GM21381 (cell line): ENCODE measurements at regions not wholly inside any gene's neighbourhood (a gene's known extent, or its start where the extent isn't known, plus 50 kb on each side); places are given as distances from the start of the nearest gene placed in this dataset.
"Not testable (repeated sequence)": the region's sequence is repeated elsewhere in the genome, so short reads cannot be mapped to it uniquely, and the experiment has no call there.

Experiments
- ATAC-seq: cut with Tn5 transposase; IDR thresholded peaks from one replicate; pipeline ENCODE4 v1.9.1; 2021; ENCODE audit warnings: mild to moderate bottlenecking, moderate library complexity; ENCODE audit not compliant: unreplicated experiment

DNA sequence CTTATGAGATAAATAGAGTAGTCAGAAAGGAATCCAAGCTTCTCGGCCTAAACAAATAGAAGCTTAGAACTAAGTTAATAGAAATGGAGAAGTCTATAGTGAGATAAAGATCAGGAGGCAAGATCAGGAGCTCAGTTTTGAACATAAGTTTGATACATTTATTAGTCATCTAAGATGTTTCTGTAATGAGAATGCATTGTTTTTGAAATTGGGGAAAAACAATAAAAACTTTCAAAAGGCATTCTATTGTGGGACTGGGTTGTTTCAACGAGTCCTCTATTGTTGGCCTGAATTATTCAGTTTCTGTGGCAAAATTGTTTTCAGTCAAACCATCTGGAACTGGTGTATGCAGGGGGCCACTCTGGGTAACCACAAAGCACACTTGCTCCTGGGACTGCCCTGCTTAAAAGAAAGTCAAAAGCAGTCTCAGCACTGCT lies 181.0 kb upstream of the CLINT1 start:
- ATAC-seq, result no peak

DNA sequence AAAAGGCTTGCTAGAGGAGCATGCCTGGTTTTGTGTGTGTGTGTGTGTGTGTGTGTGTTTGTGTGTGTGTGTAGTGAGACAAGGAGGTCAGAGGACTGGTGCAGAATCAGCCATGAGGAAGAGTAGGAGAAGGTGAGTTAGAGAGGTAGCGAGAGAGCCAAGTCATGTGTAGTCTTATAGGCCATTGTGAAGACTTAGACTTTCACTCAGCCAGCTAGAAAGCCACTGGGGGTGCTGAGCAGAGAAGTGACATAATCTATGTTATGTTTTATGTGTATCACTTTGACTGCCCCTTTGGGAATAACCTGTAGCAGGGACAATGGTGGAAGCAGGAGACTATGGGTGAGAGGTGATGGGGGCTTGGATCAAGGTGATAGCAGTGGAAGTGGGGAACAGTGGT lies 180.5 kb upstream of the CLINT1 start:
- no peak for ATAC-seq

DNA sequence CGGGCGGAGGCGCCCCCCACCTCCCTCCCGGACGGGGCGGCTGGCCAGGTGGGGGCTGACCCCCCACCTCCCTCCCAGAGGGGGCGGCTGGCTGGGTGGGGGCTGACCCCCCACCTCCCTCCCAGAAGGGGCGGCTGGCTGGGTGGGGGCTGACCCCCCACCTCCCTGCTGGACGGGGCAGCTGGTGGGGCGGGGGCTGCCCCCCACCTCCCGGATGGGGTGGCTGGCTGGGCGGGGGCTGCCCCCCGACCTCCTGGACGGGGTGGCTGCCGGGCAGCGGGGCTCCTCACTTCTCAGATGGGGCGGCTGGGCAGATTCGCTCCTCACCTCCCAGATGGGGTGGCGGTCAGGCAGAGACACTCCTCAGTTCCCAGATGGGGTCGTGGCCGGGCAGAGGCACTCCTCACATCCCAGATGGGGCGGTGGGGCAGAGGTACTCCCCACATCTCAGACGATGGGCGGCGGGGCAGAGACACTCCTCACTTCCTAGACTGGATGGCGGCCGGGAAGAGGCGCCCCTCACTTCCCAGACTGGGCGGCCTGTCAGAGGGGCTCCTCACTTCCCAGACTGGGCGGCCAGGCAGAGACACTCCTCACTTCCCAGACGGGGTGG lies 178.1 kb upstream of the CLINT1 start:
- ATAC-seq, result not testable (repeated sequence)

DNA sequence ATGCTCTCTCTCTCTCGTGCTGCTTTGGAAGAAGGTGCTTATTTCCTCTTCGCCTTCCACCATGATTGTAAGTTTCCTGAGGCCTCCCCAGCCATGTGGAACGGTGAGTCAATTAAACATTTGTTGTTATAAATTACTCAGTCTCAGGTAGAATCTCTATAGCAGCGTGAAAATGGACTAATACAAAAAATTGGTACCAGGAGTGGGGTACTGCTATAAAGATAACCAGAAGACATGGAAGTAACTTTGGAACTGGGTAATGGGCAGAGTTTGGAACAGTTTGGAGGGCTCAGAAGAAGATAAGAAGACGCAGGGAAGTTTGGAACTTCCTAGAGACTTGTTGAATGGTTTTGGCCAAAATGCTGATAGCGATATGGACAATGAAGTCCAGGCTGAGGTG lies 175.6 kb upstream of the CLINT1 start:
- not testable (repeated sequence) for ATAC-seq

- ATAC-seq, result no peak
Observed at GRCh38 chr5:158033724-158034123, 174.8 kb upstream of the CLINT1 start.

GRCh38 chr5:158033076-158033475 lies 174.1 kb upstream of the CLINT1 start:
- ATAC-seq, result no peak

DNA sequence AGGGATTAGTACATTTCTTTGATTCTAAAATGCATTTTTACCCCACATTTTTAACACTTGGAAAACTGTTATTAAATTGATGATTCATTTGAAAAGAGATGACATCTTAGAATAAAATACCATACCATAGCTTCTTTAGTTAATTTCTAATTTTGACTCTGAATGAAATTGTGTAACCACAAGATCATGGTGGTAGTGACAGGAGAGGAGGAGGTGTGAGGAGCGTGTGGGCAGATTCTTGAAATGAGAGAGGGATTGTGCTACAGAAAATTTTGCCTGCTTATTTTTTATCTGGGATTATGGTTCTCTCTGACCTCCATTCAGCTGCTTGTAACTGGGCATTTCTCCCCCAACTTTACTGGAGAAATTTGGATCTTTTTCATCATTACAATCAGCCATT lies 173.3 kb upstream of the CLINT1 start:
- ATAC-seq, result no peak

DNA sequence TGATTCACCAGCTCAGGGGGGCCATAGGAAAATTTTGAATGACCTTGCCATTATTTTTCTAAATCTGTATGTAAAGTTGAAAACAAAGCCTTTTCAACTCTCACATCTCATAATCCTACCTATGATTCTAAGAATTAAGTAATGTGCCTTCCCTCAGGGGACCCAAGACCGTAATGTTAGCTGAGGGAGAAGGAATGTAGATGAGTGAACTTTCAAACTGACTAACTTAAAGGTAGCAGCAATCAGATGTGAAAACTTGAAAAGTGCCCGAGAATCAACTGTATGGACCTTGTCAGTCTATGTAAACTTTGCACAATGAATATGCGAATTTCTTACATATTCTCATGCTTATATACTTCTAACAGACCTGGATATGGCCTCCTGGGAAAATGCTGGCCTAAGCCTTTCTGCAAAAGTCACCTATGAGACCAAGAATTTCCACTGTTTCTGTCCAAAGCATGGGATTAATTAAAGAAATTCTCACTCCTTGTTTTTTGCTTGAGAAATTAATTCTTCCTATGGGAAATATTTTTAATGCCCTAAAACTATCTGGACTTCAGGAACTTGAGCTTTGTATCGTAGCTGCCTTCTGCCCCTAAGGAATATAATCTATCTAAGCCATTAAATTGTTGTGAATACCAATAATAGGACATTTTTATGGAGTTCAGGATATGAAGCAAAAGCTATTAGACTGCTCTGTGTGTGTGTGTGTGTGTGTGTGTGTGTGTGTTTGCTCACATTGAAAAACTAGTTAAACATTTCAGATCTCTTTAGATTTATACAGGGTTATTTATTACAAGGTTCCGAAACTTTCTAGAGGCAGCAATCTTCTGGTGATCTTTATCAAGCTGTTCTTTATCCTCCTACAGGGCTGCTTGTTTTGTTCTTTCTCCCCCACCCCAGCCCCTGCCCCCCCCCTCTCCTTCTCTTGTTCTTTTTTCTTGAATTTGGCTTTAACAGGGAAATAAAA lies 169.1 kb upstream of the CLINT1 start:
- ATAC-seq, result no peak

- no peak for ATAC-seq
Observed at GRCh38 chr5:158026304-158027031, 167.5 kb upstream of the CLINT1 start.

- no peak for ATAC-seq
Observed at GRCh38 chr5:158023266-158023665, 164.3 kb upstream of the CLINT1 start.

- ATAC-seq, result no peak
Observed at GRCh38 chr5:158022837-158023236, 163.9 kb upstream of the CLINT1 start.

DNA sequence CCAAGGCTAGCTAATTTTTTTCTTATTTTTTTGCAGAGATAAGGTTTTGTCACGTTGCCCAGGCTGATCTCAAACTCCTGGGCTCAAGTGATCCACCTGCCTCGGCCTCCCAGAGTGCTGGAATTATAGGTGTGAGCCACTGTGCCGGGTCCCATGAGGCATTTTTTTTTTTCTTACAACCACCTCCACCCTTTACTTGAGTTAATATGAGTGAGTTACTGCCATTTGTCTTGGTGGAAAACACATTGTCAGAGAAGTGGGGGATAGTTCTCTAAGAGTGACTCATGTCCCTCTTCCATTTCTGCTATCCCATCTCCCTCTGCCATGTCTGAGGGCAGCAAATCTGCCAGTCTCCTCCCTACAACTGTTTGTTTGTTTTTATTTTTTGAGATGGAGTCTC lies 163.4 kb upstream of the CLINT1 start:
- ATAC-seq, result no peak

DNA sequence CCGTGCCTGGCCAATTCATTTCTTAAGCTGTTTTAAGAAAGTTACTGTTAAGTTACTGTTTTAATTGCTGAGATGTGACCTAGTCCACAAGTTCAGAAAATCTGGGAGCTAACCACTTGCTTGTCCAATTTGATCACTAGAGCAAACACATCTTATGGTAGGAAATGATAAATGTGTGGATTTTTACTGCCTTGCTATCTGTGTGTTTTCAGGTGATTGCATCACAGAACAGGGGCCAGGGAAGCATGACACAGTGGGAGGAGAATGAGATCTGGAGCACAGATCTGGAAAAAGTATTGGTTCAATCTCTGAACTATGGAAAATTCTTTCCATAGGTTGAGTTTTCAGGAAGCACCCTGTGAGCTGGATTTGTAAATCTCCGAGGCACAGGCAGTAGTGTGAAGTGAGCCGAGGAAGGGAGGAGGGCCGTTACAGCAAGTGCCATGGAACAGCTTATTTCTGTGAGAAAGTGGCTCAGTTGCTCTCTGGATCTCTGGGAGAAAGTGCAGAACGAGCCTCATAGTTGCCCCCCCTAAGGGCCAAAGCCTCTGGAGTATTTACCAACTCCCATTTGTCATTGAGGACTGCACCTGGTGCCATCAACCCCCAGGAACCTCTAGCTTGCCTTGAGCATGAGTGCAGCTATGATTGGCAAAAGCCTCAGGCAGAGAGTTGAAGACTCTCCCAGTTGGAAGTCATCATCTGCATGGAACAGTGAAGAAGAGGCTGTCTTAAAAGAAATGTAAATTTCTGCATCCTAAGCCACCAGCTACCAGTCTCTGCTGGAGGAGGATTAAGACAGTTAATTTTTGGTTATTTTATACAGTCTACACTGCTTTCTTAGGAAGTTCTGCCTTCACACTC lies 161.8 kb upstream of the CLINT1 start:
- no peak for ATAC-seq

GRCh38 chr5:158017469-158017868 lies 158.5 kb upstream of the CLINT1 start:
- no peak for ATAC-seq

GRCh38 chr5:158014372-158014771 lies 155.4 kb upstream of the CLINT1 start:
- ATAC-seq, result no peak

GRCh38 chr5:158013939-158014338 lies 155.0 kb upstream of the CLINT1 start:
- ATAC-seq, result no peak

DNA sequence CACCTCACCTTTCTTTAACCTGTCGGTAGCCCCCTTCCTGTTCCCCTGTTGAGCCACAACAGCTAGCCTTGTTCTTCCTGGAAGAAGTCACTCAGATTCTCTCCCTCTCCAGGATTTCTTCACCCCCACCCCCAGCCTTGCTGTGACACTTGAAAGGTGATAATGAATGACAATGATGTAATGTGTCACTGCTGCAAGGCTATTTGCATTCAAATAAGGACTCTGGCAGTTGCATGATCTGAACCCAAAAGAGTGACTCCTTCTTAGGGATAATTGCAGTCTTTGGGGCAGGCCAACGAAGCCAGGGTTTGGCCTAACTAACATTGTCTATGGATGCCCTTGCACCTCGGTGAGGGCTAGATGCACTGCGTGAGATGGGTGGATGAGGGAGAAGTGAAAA lies 154.4 kb upstream of the CLINT1 start:
- no peak for ATAC-seq

DNA sequence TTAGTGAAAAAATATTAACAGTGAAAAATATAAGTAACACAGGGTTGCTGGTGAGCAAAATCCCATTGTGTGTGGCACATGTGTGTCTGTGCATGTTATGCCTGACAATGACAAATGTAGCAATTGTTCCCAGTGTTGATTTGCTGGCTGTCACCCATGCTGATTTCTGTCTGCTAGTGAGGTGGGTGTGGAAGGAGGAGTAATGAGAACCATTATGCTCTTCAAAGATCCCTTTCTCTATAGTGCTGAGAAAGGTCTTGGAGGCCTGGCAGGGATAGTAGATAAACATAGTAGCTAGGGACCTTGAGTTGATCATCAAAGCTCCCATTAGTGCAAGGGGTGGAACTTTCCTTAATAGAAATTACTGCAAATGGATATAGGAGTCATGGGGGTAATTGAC lies 152.5 kb upstream of the CLINT1 start:
- no peak for ATAC-seq

- ATAC-seq, result no peak
Observed at GRCh38 chr5:158010831-158011230, 151.9 kb upstream of the CLINT1 start.

DNA sequence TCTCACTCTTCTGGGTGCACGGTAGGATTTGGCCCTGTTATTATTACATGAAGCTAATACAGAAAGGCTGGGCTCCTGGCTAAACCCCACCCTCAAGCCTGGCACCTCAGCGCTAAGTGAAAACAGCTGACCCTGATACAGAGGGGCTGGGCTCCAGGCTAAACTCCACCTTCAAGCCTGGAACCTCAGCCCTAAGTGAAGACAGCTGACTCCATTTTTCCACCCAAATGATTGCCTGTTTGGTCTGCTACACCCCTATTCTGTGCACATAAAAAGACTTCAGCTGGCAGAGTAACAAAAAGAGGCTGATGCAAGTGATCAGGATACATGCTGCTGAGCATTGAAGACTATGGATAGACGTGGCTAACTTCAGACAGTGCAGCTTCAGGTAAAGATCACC lies 148.4 kb upstream of the CLINT1 start:
- no peak for ATAC-seq

- no peak for ATAC-seq
Observed at GRCh38 chr5:157999696-158000095, 140.8 kb upstream of the CLINT1 start.
